ENCODE measurements at regions not wholly inside any gene's neighbourhood (a gene's known extent, or its start where the extent isn't known, plus 50 kb on each side); places are given as distances from the start of the nearest gene placed in this dataset.

GRCh38 chr10:63773106-63773505, 251.9 kb downstream of the REEP3 start:
- Histone ChIP-seq H3K27ac (ENCODE audit: low read length in 2 of 2) (no peak overlapping the region), H3K9ac (ENCODE audit: low read length) (no peak overlapping the region), H3K4me3 (ENCODE audit: control extremely low read depth in 1 of 5, extremely low read depth in 1 of 5, insufficient read depth in 1 of 5, low read depth in 2 of 5, low read length in 4 of 5) (no peak overlapping the region), H3K4me1 (ENCODE audit: control insufficient read depth in 2 of 2, insufficient read depth in 2 of 2, low read length in 2 of 2) (no peaks in the 10 kb centered on the region), H3K27me3 (replicated peaks in 1 of 4; ENCODE audit: control extremely low read depth in 1 of 4, control insufficient read depth in 3 of 4, insufficient read depth in 4 of 4, low read length in 3 of 4) (peaks cover 0 to 6% (median 1%) of the 10 kb centered on the region in 4 experiments), H3K36me3 (replicated peaks in 1 of 2; ENCODE audit: control extremely low read depth in 1 of 2, control insufficient read depth in 1 of 2, extremely low read depth in 1 of 2, insufficient read depth in 2 of 2, low read length in 1 of 2) (no peaks in the 10 kb centered on the region), H3K9me3 (ENCODE audit: control extremely low read depth in 1 of 3, control insufficient read depth in 2 of 3, insufficient read depth in 1 of 3, low read length in 2 of 3) (no peaks in the 10 kb centered on the region), H3K4me2 (replicated peaks; ENCODE audit: low read depth, low read length, poor library complexity, severe bottlenecking) (no peak overlapping the region), H4K20me1 (ENCODE audit: control insufficient read depth, insufficient read depth, low read length, poor library complexity, severe bottlenecking) (no peaks in the 10 kb centered on the region), H3K79me2 (ENCODE audit: control insufficient read depth, insufficient read depth, low read length) (no peaks in the 10 kb centered on the region), H2AFZ (ENCODE audit: insufficient read depth, low read depth, low read length, poor library complexity, severe bottlenecking) (no peak overlapping the region)
- intact Hi-C loops (cut with micrococcal nuclease) = no loop called here
- H3K9me3 Mint-ChIP-seq (ENCODE audit: insufficient read depth) = no peaks in the 10 kb centered on the region
- peaks cover 31% of the 10 kb centered on the region for H3K27me3 Mint-ChIP-seq
- H3K4me3 Mint-ChIP-seq = no peak overlapping the region
- DNase-seq (no peak), ATAC-seq (ENCODE audit: low read depth) (no peak)
- no peak overlapping the region for H3K27ac Mint-ChIP-seq
- POLR2A ChIA-PET = no interaction called here
- CTCF ChIA-PET = no interaction called here
- TF ChIP-seq EZH2 (IDR thresholded peaks at IDR 0.05; ENCODE audit: borderline replicate concordance, insufficient read depth, low read depth, low read length, poor library complexity, severe bottlenecking) = no peak
- TF ChIP-seq CTCF (IDR thresholded peaks at IDR 0.05) = no peak
- no CpG with 5 or more reads among the region's 1 CpG for WGBS (ENCODE audit: insufficient coverage)
- H3K4me1 Mint-ChIP-seq = no peaks in the 10 kb centered on the region

GRCh38 chr10:63773962-63774361, 252.8 kb downstream of the REEP3 start:
- POLR2A ChIA-PET = no interaction called here
- no peaks in the 10 kb centered on the region for H4K20me1 ChIP-seq (ENCODE audit: control insufficient read depth, insufficient read depth, low read length, poor library complexity, severe bottlenecking)
- no peak overlapping the region for H3K4me3 ChIP-seq (ENCODE audit: control extremely low read depth in 1 of 5, extremely low read depth in 1 of 5, insufficient read depth in 1 of 5, low read depth in 2 of 5, low read length in 4 of 5)
- no peak overlapping the region for H3K27ac ChIP-seq (ENCODE audit: low read length in 2 of 2)
- H3K4me1 ChIP-seq (ENCODE audit: control insufficient read depth in 2 of 2, insufficient read depth in 2 of 2, low read length in 2 of 2) = no peaks in the 10 kb centered on the region
- H3K27me3 ChIP-seq (replicated peaks in 1 of 4; ENCODE audit: control extremely low read depth in 1 of 4, control insufficient read depth in 3 of 4, insufficient read depth in 4 of 4, low read length in 3 of 4) = peaks cover 0 to 9% (median 1%) of the 10 kb centered on the region in 4 experiments
- no peaks in the 10 kb centered on the region for H3K36me3 ChIP-seq (replicated peaks in 1 of 2; ENCODE audit: control extremely low read depth in 1 of 2, control insufficient read depth in 1 of 2, extremely low read depth in 1 of 2, insufficient read depth in 2 of 2, low read length in 1 of 2)
- no peak overlapping the region for H3K4me2 ChIP-seq (replicated peaks; ENCODE audit: low read depth, low read length, poor library complexity, severe bottlenecking)
- H3K79me2 ChIP-seq (ENCODE audit: control insufficient read depth, insufficient read depth, low read length) = no peaks in the 10 kb centered on the region
- intact Hi-C loops (cut with micrococcal nuclease) = no loop called here
- no peak overlapping the region for H2AFZ ChIP-seq (ENCODE audit: insufficient read depth, low read depth, low read length, poor library complexity, severe bottlenecking)
- no peak for TF ChIP-seq EZH2 (IDR thresholded peaks at IDR 0.05; ENCODE audit: borderline replicate concordance, insufficient read depth, low read depth, low read length, poor library complexity, severe bottlenecking)
- TF ChIP-seq CTCF (IDR thresholded peaks at IDR 0.05) = no peak
- Mint-ChIP-seq H3K27ac (no peak overlapping the region), H3K4me3 (no peak overlapping the region), H3K4me1 (no peaks in the 10 kb centered on the region), H3K9me3 (ENCODE audit: insufficient read depth) (no peaks in the 10 kb centered on the region), H3K27me3 (peaks cover 36% of the 10 kb centered on the region)
- ATAC-seq (ENCODE audit: low read depth) = no peak
- H3K9ac ChIP-seq (ENCODE audit: low read length) = no peak overlapping the region
- DNase-seq = no peak
- CTCF ChIA-PET = no interaction called here
- H3K9me3 ChIP-seq (ENCODE audit: control extremely low read depth in 1 of 3, control insufficient read depth in 2 of 3, insufficient read depth in 1 of 3, low read length in 2 of 3) = peaks cover 0 to 3% (median 0%) of the 10 kb centered on the region in 3 donors
- 100% methylated on average over 1 of the region's 2 CpGs for WGBS (ENCODE audit: insufficient coverage)

Data from B cell (primary cell).